Mammary epithelial cell (primary cell): ENCODE measurements at regions not wholly inside any gene's neighbourhood (a gene's known extent, or its start where the extent isn't known, plus 50 kb on each side); places are given as distances from the start of the nearest gene placed in this dataset.

ENCODE experiments used
- CTCF ChIP-seq, 2 donors: IDR thresholded peaks in 1 of 2; conservative IDR thresholded peaks in 1 of 2; 2 replicates each; pipeline ENCODE4 v1.5.1; 2011 to 2012; ENCODE audit warnings: inconsistent platforms in 2 of 2, low read length in 2 of 2, mild to moderate bottlenecking in 2 of 2, control low read depth in 1 of 2, low read depth in 1 of 2; ENCODE audit not compliant: insufficient read depth in 1 of 2; ENCODE audit errors: extremely low read depth in 1 of 2
- EZH2 ChIP-seq: IDR thresholded peaks from 2 replicates; pipeline ENCODE4 v1.6.1; 2012; ENCODE audit warnings: low read length, inconsistent platforms, borderline replicate concordance

DNA sequence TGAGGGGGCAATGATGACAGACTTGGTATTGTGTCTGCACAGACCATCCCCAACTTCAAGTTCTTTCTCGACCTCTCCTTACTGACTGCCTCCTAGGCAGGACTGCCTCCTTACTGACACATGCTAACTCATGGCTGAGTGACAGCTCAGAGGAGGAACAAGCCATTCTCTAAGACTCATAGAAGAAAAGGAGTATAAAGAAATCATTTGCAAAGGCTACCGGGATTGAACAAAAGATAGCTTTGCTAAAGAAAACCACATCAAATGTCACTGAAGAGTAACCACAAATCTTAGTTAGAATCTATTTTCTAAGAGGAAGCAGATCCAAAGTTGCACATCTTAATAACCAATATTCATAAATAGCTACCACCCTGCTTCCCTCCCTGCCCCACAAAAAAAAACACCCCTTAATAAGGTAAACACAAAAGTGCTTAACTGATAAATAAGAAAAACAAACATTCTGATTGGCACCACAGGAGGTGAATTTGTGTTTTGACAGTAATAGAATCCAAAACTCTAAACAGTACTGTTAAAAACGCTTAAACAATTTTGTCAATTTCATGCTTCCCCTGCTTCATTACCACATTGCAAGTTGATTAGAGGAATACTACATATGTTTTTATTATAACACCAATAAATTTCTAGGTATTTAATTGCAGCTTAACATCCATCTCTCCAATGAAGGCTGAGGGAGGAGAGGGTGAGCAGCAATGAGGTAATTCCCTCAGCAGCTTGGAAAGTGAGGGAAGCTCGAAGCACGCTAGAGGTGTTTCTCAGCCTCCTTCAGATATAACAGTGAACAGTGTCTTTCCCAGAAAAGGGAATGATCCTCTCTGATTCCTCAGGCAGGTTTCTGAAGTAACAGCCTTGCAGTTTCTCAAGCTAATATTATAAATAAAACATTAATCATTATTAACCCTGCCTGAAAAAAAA lies 160.0 kb downstream of the HNRNPD start:
- TF ChIP-seq EZH2 (no peak), CTCF (conservative IDR thresholded peaks at IDR 0.05 in 1 of 2, IDR thresholded peaks at IDR 0.05 in 1 of 2; ENCODE audit: extremely low read depth in 1 of 2, insufficient read depth in 1 of 2, low read depth in 1 of 2, low read length in 2 of 2) (no peak)
